ENCODE measurements at regions not wholly inside any gene's neighbourhood (a gene's known extent, or its start where the extent isn't known, plus 50 kb on each side); places are given as distances from the start of the nearest gene placed in this dataset.

GRCh38 chr14:76582447-76582846 lies 178.8 kb upstream of the VASH1 start:
- FAIRE-seq, result no peak
- TF ChIP-seq POLR2AphosphoS5 (IDR thresholded peaks at IDR 0.05; ENCODE audit: low read depth, low read length) (no peak), TAF1 (IDR thresholded peaks at IDR 0.05; ENCODE audit: borderline replicate concordance, low read depth, low read length) (no peak), POLR2A (IDR thresholded peaks at IDR 0.05; ENCODE audit: low read depth, low read length) (no peak)

GRCh38 chr14:76583174-76583573 lies 178.1 kb upstream of the VASH1 start:
- FAIRE-seq, result no peak
- no peak for TF ChIP-seq POLR2AphosphoS5 (IDR thresholded peaks at IDR 0.05; ENCODE audit: low read depth, low read length)
- no peak for TF ChIP-seq TAF1 (IDR thresholded peaks at IDR 0.05; ENCODE audit: borderline replicate concordance, low read depth, low read length)
- TF ChIP-seq POLR2A (IDR thresholded peaks at IDR 0.05; ENCODE audit: low read depth, low read length), result no peak

More at GRCh38 chr14:76582447-76582846, 178.8 kb upstream of the VASH1 start:
- DNase-seq (ENCODE audit: insufficient read length), result no peak

GRCh38 chr14:76583805-76584204 lies 177.5 kb upstream of the VASH1 start:
- DNase-seq (ENCODE audit: insufficient read length) (no peak), FAIRE-seq (no peak)
- TF ChIP-seq TAF1 (IDR thresholded peaks at IDR 0.05; ENCODE audit: borderline replicate concordance, low read depth, low read length), result no peak
- TF ChIP-seq POLR2A (IDR thresholded peaks at IDR 0.05; ENCODE audit: low read depth, low read length), result no peak
- TF ChIP-seq POLR2AphosphoS5 (IDR thresholded peaks at IDR 0.05; ENCODE audit: low read depth, low read length), result no peak

More at GRCh38 chr14:76583174-76583573, 178.1 kb upstream of the VASH1 start:
- DNase-seq (ENCODE audit: insufficient read length), result no peak

- FAIRE-seq (no peak), DNase-seq (ENCODE audit: insufficient read length) (no peak)
- no peak for TF ChIP-seq POLR2A (IDR thresholded peaks at IDR 0.05; ENCODE audit: low read depth, low read length)
- no peak for TF ChIP-seq TAF1 (IDR thresholded peaks at IDR 0.05; ENCODE audit: borderline replicate concordance, low read depth, low read length)
- TF ChIP-seq POLR2AphosphoS5 (IDR thresholded peaks at IDR 0.05; ENCODE audit: low read depth, low read length), result no peak
Measured at GRCh38 chr14:76584271-76584702, 177.0 kb upstream of the VASH1 start.

DNA sequence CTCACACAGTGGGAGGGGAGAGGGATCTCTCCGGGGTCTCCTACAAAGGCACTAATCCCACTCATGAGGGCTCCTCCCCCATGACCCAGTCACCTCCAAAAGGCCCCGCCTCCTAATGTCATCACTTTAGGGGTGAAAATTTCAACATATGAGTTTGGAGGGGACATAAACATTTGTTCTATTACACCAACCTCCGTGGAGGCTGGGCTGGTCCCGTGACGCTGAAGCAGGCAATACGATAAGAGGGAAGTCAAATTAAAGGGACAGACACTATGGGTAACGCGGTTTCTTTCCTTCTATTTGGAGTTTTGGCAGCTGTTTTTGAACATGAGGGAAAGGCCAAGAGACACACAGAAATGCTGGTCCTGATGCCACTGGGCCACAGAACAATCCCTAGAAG lies 175.7 kb upstream of the VASH1 start:
- no peak for TF ChIP-seq POLR2AphosphoS5 (IDR thresholded peaks at IDR 0.05; ENCODE audit: low read depth, low read length)
- FAIRE-seq, result no peak
- no peak for DNase-seq (ENCODE audit: insufficient read length)

GRCh38 chr14:76589246-76589645 lies 172.0 kb upstream of the VASH1 start:
- FAIRE-seq, result no peak
- TF ChIP-seq POLR2AphosphoS5 (IDR thresholded peaks at IDR 0.05; ENCODE audit: low read depth, low read length) (no peak), TAF1 (IDR thresholded peaks at IDR 0.05; ENCODE audit: borderline replicate concordance, low read depth, low read length) (no peak), POLR2A (IDR thresholded peaks at IDR 0.05; ENCODE audit: low read depth, low read length) (no peak)

DNA sequence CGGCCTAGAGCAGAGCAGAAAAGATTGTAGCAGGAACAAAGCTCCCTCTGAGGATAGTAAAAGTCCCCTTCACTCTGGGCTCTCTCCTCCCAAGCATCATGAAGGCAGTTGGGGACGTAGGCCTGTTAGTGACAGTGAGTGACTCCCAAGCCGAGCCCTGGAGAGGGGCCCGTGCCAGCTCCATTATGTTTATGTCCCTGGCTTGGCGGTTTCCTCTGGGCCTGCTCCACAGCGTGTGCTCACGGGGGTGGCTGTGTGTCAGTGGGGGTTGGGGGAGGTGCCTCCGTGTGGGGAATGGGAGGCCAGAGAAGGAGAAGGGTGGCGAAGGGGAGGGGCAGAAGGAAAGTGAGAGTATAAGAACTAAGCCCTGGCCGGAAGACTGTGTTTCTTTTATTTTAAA lies 170.0 kb upstream of the VASH1 start:
- FAIRE-seq (no peak), DNase-seq (ENCODE audit: insufficient read length) (no peak)
- TF ChIP-seq TAF1 (IDR thresholded peaks at IDR 0.05; ENCODE audit: borderline replicate concordance, low read depth, low read length) (no peak), POLR2AphosphoS5 (IDR thresholded peaks at IDR 0.05; ENCODE audit: low read depth, low read length) (no peak), POLR2A (IDR thresholded peaks at IDR 0.05; ENCODE audit: low read depth, low read length) (no peak)

More at GRCh38 chr14:76589246-76589645, 172.0 kb upstream of the VASH1 start:
- DNase-seq (ENCODE audit: insufficient read length), result no peak

DNA sequence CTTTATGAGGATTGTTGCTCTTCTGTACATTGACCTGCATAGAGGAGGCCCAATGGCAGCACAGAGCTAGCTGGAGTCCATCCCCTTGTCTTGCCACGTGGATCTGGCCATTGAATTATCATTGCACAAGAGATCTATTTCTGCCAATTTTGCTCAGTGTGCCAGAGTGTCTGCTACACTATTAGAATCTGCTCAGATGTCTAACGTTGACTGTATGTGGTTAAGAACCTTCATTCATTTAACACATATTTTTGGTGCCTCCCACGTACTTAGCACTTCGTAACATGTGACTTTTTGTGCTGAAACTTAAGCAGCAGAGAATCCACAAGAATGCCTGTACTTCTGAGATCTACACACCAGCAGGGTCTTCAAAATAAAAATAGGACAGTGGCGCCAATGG lies 166.0 kb upstream of the VASH1 start:
- FAIRE-seq (no peak), DNase-seq (ENCODE audit: insufficient read length) (no peak)
- TF ChIP-seq POLR2AphosphoS5 (IDR thresholded peaks at IDR 0.05; ENCODE audit: low read depth, low read length) (no peak), TAF1 (IDR thresholded peaks at IDR 0.05; ENCODE audit: borderline replicate concordance, low read depth, low read length) (no peak), POLR2A (IDR thresholded peaks at IDR 0.05; ENCODE audit: low read depth, low read length) (no peak)

GRCh38 chr14:76597387-76597786 lies 163.9 kb upstream of the VASH1 start:
- no peak for DNase-seq (ENCODE audit: insufficient read length)
- TF ChIP-seq POLR2AphosphoS5 (IDR thresholded peaks at IDR 0.05; ENCODE audit: low read depth, low read length) (no peak), POLR2A (IDR thresholded peaks at IDR 0.05; ENCODE audit: low read depth, low read length) (no peak), TAF1 (IDR thresholded peaks at IDR 0.05; ENCODE audit: borderline replicate concordance, low read depth, low read length) (no peak)
- no peak for FAIRE-seq

DNA sequence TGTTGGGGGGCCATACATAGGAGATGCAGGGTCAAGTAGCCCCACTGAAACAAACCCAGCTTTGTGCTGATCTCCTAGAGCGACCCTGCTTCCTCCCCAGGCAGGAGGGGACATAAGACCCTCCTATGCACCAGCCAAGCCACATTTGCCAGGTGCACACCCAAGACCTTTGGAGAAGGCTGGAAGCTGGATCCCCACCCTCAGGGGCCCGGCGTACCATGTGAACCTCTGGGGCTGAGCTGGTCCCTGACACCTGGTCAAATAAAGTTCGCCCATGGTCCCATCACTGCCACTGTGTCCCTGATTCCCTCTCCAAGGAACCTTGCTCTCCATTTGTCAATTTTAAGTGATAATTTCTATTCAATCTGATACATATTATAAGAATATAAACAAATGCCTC lies 162.1 kb upstream of the VASH1 start:
- FAIRE-seq, result no peak
- no peak for DNase-seq (ENCODE audit: insufficient read length)
- no peak for TF ChIP-seq POLR2AphosphoS5 (IDR thresholded peaks at IDR 0.05; ENCODE audit: low read depth, low read length)
- TF ChIP-seq TAF1 (IDR thresholded peaks at IDR 0.05; ENCODE audit: borderline replicate concordance, low read depth, low read length), result no peak
- no peak for TF ChIP-seq POLR2A (IDR thresholded peaks at IDR 0.05; ENCODE audit: low read depth, low read length)

DNA sequence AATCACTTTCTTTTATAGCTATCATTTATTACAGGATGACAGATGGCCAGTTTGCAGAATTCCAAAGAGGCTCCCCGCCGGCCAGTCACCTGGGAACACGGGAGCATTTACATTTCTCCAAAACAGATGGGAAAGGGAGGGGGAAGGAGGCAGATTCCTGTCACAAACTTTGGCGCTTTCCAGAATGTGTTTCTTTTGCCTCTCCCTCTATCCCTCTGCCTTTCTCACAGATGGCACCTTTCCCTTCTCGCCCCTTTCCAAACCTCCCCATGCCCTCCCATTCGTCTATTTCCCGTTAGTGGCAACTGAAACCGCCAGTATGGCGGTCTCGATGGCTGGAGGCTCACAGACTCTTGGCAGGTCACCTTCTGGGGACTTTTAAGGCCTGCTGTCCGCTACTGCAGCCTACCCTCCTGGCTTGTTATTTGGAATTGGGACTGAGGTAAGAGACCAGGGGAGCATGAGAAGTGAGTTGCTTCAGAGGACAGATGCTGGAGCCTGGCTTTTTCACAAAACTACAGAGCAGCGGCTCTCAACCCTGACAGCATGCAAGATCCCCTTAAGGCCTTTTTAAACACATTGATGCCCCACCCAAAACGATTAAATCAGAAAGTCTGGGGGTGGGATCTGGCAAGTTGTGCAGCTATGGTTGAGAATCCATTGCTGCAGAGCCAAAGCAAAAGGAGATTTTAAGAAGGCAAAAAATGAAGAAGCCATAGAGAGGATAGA lies 161.5 kb upstream of the VASH1 start:
- no peak for FAIRE-seq
- no peak for TF ChIP-seq POLR2A (IDR thresholded peaks at IDR 0.05; ENCODE audit: low read depth, low read length)
- no peak for TF ChIP-seq TAF1 (IDR thresholded peaks at IDR 0.05; ENCODE audit: borderline replicate concordance, low read depth, low read length)
- TF ChIP-seq POLR2AphosphoS5 (IDR thresholded peaks at IDR 0.05; ENCODE audit: low read depth, low read length), result no peak
- DNase-seq (ENCODE audit: insufficient read length), result no peak

- no peak for FAIRE-seq
- DNase-seq (ENCODE audit: insufficient read length), result no peak
- TF ChIP-seq TAF1 (IDR thresholded peaks at IDR 0.05; ENCODE audit: borderline replicate concordance, low read depth, low read length), result no peak
- TF ChIP-seq POLR2AphosphoS5 (IDR thresholded peaks at IDR 0.05; ENCODE audit: low read depth, low read length), result no peak
- TF ChIP-seq POLR2A (IDR thresholded peaks at IDR 0.05; ENCODE audit: low read depth, low read length), result no peak
Measured at GRCh38 chr14:76603713-76604112, 157.6 kb upstream of the VASH1 start.
